Parathyroid adenoma (tissue), 2 donors: ENCODE measurements at regions not wholly inside any gene's neighbourhood (a gene's known extent, or its start where the extent isn't known, plus 50 kb on each side); places are given as distances from the start of the nearest gene placed in this dataset.

Source experiments
- H2AFZ ChIP-seq: fragments of 300-600 bp; sonication (generic); one replicate; pipeline ENCODE4 v1.7.0; 2017; ENCODE audit warnings: antibody characterized with exemption, mild to moderate bottlenecking
- H3K27ac ChIP-seq: fragments of 300-600 bp; sonication (generic); one replicate; pipeline ENCODE4 v1.7.0; 2017
- H3K27me3 ChIP-seq: fragments of 300-600 bp; sonication (generic); one replicate; pipeline ENCODE4 v1.7.0; 2017; ENCODE audit warnings: low read length; ENCODE audit not compliant: control insufficient read depth, insufficient read depth
- H3K36me3 ChIP-seq: fragments of 300-600 bp; sonication (generic); one replicate; pipeline ENCODE4 v1.7.0; 2017; ENCODE audit warnings: low read length; ENCODE audit not compliant: control insufficient read depth, insufficient read depth
- H3K4me1 ChIP-seq: fragments of 300-600 bp; sonication (generic); one replicate; pipeline ENCODE4 v1.7.0; 2017; ENCODE audit warnings: control low read depth
- H3K4me2 ChIP-seq: fragments of 300-600 bp; sonication (generic); one replicate; pipeline ENCODE4 v1.7.0; 2017; ENCODE audit warnings: low read length
- H3K4me3 ChIP-seq: fragments of 300-600 bp; sonication (generic); one replicate; pipeline ENCODE4 v1.7.0; 2017; ENCODE audit warnings: low read depth, low read length
- H3K79me2 ChIP-seq: fragments of 300-600 bp; sonication (generic); one replicate; pipeline ENCODE4 v1.7.0; 2017; ENCODE audit warnings: control low read depth
- H3K9ac ChIP-seq: fragments of 300-600 bp; sonication (generic); one replicate; pipeline ENCODE4 v1.7.0; 2017; ENCODE audit warnings: mild to moderate bottlenecking
- H3K9me3 ChIP-seq: fragments of 300-600 bp; sonication (generic); one replicate; pipeline ENCODE4 v1.7.0; 2017; ENCODE audit warnings: low read length; ENCODE audit not compliant: control insufficient read depth
- TF ChIP-seq, protein P1 (sequence below): fragments of 300-600 bp; sonication (generic); IDR thresholded peaks from one replicate; pipeline ENCODE4 v1.7.0; 2017; ENCODE audit warnings: antibody characterized with exemption, mild to moderate bottlenecking
- donor health status: primary hyperparathyroidism.

DNA sequence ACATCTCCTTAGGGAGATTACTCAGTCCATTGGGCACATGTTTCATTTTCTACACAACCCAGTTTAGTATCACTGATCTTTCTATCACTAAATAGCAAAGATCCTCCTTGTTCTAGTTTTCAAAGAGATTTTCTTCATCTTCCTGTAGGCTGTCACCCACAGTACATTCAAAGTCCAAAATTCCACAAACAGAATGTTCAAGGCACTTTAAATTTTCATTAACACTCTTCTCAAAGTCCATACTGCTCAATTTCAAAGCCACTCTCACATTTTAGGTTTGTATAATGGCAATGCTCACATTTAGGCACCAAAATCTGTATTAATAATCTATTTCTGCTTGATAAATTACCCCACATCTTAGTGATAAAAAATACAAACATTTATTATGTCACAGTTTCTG lies 152.8 kb downstream of the FSIP2 start:
- no peaks in the 10 kb centered on the region for H3K4me1 ChIP-seq
- H3K27ac ChIP-seq, result no peak overlapping the region
- no peaks in the 10 kb centered on the region for H3K36me3 ChIP-seq
- H2AFZ ChIP-seq, result no peak overlapping the region
- no peak overlapping the region for H3K4me2 ChIP-seq
- TF ChIP-seq, protein P1, sequence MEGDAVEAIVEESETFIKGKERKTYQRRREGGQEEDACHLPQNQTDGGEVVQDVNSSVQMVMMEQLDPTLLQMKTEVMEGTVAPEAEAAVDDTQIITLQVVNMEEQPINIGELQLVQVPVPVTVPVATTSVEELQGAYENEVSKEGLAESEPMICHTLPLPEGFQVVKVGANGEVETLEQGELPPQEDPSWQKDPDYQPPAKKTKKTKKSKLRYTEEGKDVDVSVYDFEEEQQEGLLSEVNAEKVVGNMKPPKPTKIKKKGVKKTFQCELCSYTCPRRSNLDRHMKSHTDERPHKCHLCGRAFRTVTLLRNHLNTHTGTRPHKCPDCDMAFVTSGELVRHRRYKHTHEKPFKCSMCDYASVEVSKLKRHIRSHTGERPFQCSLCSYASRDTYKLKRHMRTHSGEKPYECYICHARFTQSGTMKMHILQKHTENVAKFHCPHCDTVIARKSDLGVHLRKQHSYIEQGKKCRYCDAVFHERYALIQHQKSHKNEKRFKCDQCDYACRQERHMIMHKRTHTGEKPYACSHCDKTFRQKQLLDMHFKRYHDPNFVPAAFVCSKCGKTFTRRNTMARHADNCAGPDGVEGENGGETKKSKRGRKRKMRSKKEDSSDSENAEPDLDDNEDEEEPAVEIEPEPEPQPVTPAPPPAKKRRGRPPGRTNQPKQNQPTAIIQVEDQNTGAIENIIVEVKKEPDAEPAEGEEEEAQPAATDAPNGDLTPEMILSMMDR, result no peak
- H3K79me2 ChIP-seq, result no peaks in the 10 kb centered on the region
- H3K9me3 ChIP-seq, result no peaks in the 10 kb centered on the region
- H3K4me3 ChIP-seq, result no peak overlapping the region
- no peak overlapping the region for H3K9ac ChIP-seq
- no peaks in the 10 kb centered on the region for H3K27me3 ChIP-seq

DNA sequence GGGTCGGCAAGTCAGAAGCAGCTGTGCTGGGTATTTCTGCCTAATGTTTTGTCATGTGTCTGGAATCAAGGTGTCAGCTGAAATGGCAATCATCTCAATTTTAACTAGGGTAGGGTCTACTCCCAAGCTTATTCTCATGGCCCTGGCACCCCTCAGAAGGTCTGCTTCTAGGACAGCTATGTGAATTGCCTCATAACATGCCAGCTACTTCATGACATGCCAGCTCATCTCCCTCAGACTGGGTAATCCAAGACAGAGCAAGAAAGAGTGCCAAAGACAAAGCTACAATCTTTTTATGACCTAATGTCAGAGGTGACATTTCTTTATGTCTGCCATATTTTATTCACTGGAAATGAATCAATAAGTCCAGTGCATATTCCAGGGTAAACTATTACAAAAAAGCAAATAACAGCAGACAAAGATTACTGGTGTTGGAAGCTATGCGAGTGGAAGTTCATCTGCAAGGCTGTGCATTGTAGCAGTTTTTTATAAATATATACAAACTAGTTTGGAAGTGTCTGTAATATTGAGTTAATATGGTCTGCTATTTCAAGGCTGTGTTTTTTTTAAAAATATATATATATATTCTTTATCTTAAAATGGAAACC lies 153.3 kb downstream of the FSIP2 start:
- TF ChIP-seq, protein P1, result no peak
- no peaks in the 10 kb centered on the region for H3K27me3 ChIP-seq
- no peaks in the 10 kb centered on the region for H3K4me1 ChIP-seq
- H3K9ac ChIP-seq, result no peak overlapping the region
- no peak overlapping the region for H3K4me2 ChIP-seq
- no peaks in the 10 kb centered on the region for H3K9me3 ChIP-seq
- no peaks in the 10 kb centered on the region for H3K36me3 ChIP-seq
- no peak overlapping the region for H3K27ac ChIP-seq
- no peak overlapping the region for H2AFZ ChIP-seq
- H3K4me3 ChIP-seq, result no peak overlapping the region
- H3K79me2 ChIP-seq, result no peaks in the 10 kb centered on the region

DNA sequence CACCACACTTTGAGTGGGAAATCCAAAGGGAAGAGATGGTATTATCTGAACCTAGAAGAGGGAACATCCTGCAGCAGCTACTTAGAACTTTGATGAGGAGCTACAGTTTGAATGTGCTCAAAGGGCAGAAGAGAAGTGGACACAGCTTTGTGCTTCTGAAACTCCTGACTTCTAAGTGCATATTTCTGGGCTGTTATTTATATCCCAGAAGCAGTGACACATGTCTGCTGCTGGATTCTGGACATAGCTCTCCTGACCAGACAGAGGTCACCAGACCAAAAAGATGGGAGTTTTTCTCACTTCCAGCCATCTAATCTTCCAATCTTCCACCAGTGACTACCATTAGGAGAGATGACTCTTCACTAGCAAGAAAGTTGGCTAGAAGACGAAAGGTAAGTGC lies 153.9 kb downstream of the FSIP2 start:
- Histone ChIP-seq H3K36me3 (no peaks in the 10 kb centered on the region), H3K27me3 (no peaks in the 10 kb centered on the region), H3K4me3 (no peak overlapping the region), H3K4me1 (no peaks in the 10 kb centered on the region), H3K27ac (no peak overlapping the region), H2AFZ (no peak overlapping the region), H3K9me3 (no peaks in the 10 kb centered on the region), H3K79me2 (no peaks in the 10 kb centered on the region), H3K4me2 (no peak overlapping the region), H3K9ac (no peak overlapping the region)
- TF ChIP-seq, protein P1, result no peak

DNA sequence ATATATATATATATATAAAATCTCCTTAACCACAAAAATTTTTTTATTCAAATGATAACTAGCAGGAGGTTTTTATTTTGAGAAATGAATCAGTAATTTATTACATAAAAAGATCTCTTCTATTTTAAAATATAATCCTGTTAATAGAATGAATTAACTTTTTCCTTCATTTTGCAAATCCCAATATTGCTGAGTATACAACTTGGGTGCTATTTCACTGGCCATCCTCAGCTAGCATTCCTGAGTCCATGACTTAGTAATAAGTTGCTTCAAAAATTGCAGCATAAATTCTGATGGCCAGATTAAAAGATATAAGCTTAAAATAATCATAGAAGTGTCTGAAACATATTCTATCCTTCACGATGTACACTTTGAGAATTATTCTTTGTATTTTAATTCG lies 155.6 kb downstream of the FSIP2 start:
- no peak overlapping the region for H3K4me3 ChIP-seq
- no peak overlapping the region for H3K4me2 ChIP-seq
- no peaks in the 10 kb centered on the region for H3K79me2 ChIP-seq
- H3K9me3 ChIP-seq, result no peaks in the 10 kb centered on the region
- H3K27me3 ChIP-seq, result no peaks in the 10 kb centered on the region
- H3K4me1 ChIP-seq, result no peaks in the 10 kb centered on the region
- no peak overlapping the region for H2AFZ ChIP-seq
- H3K9ac ChIP-seq, result no peak overlapping the region
- H3K27ac ChIP-seq, result no peak overlapping the region
- no peaks in the 10 kb centered on the region for H3K36me3 ChIP-seq
- TF ChIP-seq, protein P1, result no peak
